ENCODE measurements at regions not wholly inside any gene's neighbourhood (a gene's known extent, or its start where the extent isn't known, plus 50 kb on each side); places are given as distances from the start of the nearest gene placed in this dataset.
"Not testable (repeated sequence)": the region's sequence is repeated elsewhere in the genome, so short reads cannot be mapped to it uniquely, and the experiment has no call there.

GRCh38 chr12:23230899-23231298 is 605.9 kb downstream of the ETNK1 start:
- TF ChIP-seq CTCF (conservative IDR thresholded peaks at IDR 0.05): no peak
- no peak for TF ChIP-seq ZFX (IDR thresholded peaks at IDR 0.05)
- no peak overlapping the region for H3K27ac ChIP-seq

GRCh38 chr12:23236066-23236780 is 611.3 kb downstream of the ETNK1 start:
- no peak overlapping the region for H3K27ac ChIP-seq
- TF ChIP-seq CTCF (conservative IDR thresholded peaks at IDR 0.05) (no peak), ZFX (IDR thresholded peaks at IDR 0.05) (no peak)

GRCh38 chr12:23236811-23237210 is 611.8 kb downstream of the ETNK1 start:
- H3K27ac ChIP-seq: no peak overlapping the region
- TF ChIP-seq ZFX (IDR thresholded peaks at IDR 0.05): no peak
- no peak for TF ChIP-seq CTCF (conservative IDR thresholded peaks at IDR 0.05)

GRCh38 chr12:23238190-23238589 is 613.2 kb downstream of the ETNK1 start:
- TF ChIP-seq ZFX (IDR thresholded peaks at IDR 0.05) (no peak), CTCF (conservative IDR thresholded peaks at IDR 0.05) (no peak)
- H3K27ac ChIP-seq: no peak overlapping the region

- H3K27ac ChIP-seq: no peak overlapping the region
- TF ChIP-seq CTCF (conservative IDR thresholded peaks at IDR 0.05): no peak
Measured at GRCh38 chr12:23238957-23239356, 614.0 kb downstream of the ETNK1 start.

GRCh38 chr12:23245186-23245585 is 620.2 kb downstream of the ETNK1 start:
- TF ChIP-seq ZFX (IDR thresholded peaks at IDR 0.05): no peak
- no peak for TF ChIP-seq CTCF (conservative IDR thresholded peaks at IDR 0.05)
- no peak overlapping the region for H3K27ac ChIP-seq

GRCh38 chr12:23253191-23253590 is 628.2 kb downstream of the ETNK1 start:
- H3K27ac ChIP-seq: no peak overlapping the region
- TF ChIP-seq CTCF (conservative IDR thresholded peaks at IDR 0.05) (no peak), ZFX (IDR thresholded peaks at IDR 0.05) (no peak)

- H3K27ac ChIP-seq: not testable (repeated sequence)
Measured at GRCh38 chr12:23253910-23254309, 628.9 kb downstream of the ETNK1 start.

Data from C4-2B (cell line).